Erythroblast (primary cell): ENCODE measurements at regions not wholly inside any gene's neighbourhood (a gene's known extent, or its start where the extent isn't known, plus 50 kb on each side); places are given as distances from the start of the nearest gene placed in this dataset.
"Not testable (repeated sequence)": the region's sequence is repeated elsewhere in the genome, so short reads cannot be mapped to it uniquely, and the experiment has no call there.

Source experiments
- GATA1 ChIP-seq: IDR thresholded peaks from 2 replicates; pipeline ENCODE4 v1.6.1; 2011; ENCODE audit warnings: low read depth, mild to moderate bottlenecking, control low read depth, low read length, moderate library complexity
- POLR2A ChIP-seq: IDR thresholded peaks from 2 replicates; pipeline ENCODE4 v1.6.1; 2011; ENCODE audit warnings: mild to moderate bottlenecking, low read length

DNA sequence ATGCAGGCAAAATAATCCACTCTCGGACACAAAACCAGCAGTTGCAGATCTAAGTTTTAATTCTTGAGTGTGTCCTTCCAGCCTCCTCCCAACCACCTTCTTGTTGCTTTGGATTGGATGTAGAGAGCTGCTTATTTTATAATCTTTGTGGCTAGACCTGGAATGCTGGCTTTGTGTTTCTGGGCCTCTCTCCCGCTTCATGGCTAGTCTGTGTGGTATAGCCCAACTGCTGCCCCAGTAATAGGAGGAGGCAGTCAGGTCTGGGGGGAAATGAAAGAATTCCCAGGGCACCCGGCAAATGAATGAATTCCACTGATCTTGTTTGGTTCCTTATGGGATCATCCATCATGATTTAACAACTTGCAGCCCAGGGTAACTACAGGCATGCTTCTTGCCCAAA is 170.8 kb downstream of the NPIPA7 start:
- not testable (repeated sequence) for TF ChIP-seq POLR2A, GATA1
